ENCODE measurements at regions not wholly inside any gene's neighbourhood (a gene's known extent, or its start where the extent isn't known, plus 50 kb on each side); places are given as distances from the start of the nearest gene placed in this dataset.

- H3K27ac Mint-ChIP-seq = no peak overlapping the region
- POLR2A ChIA-PET = no interaction called here
- CTCF ChIA-PET = interaction anchor here (1.0 to 1.5 kb wide), 2 partner anchors 30 to 326 kb away, joined by 4 read pairs; no protein-coding TSS in a partner anchor
These were observed 231.5 kb upstream of the BTBD3 start for GRCh38 chr20:11686195-11686594.

GRCh38 chr20:11686820-11687543, 230.7 kb upstream of the BTBD3 start:
- H3K27me3 Mint-ChIP-seq (ENCODE audit: low read depth) = peaks cover 39% of the 10 kb centered on the region
- 0 out of 2 replicates have a peak, but pooled peaks have one; percentile 26 for TF ChIP-seq MAX (CRISPR knock-in tag; IDR thresholded peaks at IDR 0.05)
- 0 out of 2 replicates have a peak, but pooled peaks have one; percentile 39 for TF ChIP-seq ZNF263 (CRISPR knock-in tag; IDR thresholded peaks at IDR 0.05; ENCODE audit: low read depth)
- no peak for TF ChIP-seq MLX (CRISPR knock-in tag; IDR thresholded peaks at IDR 0.05)
- peak; percentile 74 for TF ChIP-seq ZNF121 (CRISPR knock-in tag; IDR thresholded peaks at IDR 0.05)
- TF ChIP-seq ETV6 (CRISPR knock-in tag; IDR thresholded peaks at IDR 0.05) = 0 out of 2 replicates have a peak, but pooled peaks have one; percentile 32
- TF ChIP-seq ZNF281 (CRISPR knock-in tag; IDR thresholded peaks at IDR 0.05) = peak; percentile 41; the same call in 1 of the 2 replicates
- no peak for TF ChIP-seq ZNF423 (CRISPR knock-in tag; IDR thresholded peaks at IDR 0.05)
- TF ChIP-seq CREM (CRISPR knock-in tag; IDR thresholded peaks at IDR 0.05) = no peak
- no peak for TF ChIP-seq RELA (CRISPR knock-in tag; IDR thresholded peaks at IDR 0.05; ENCODE audit: borderline replicate concordance)
- H3K36me3 Mint-ChIP-seq = no peaks in the 10 kb centered on the region
- ATAC-seq (peak; percentile 88), DNase-seq (ENCODE audit: low spot score) (peak; percentile 35)
- no peak overlapping the region for H3K27ac Mint-ChIP-seq
- H3K4me1 Mint-ChIP-seq = peaks cover 21% of the 10 kb centered on the region
- H3K4me3 Mint-ChIP-seq = peak overlapping the region; percentile 74
- CTCF ChIA-PET = interaction anchor here (1.0 to 1.5 kb wide), 2 partner anchors 29 to 326 kb away, joined by 4 read pairs; no protein-coding TSS in a partner anchor
- POLR2A ChIA-PET = no interaction called here
- peaks cover 9% of the 10 kb centered on the region; the same call in 1 of the 2 replicates for H3K9me3 Mint-ChIP-seq

More at GRCh38 chr20:11686195-11686594, 231.5 kb upstream of the BTBD3 start:
- H3K4me1 Mint-ChIP-seq = peaks cover 21% of the 10 kb centered on the region
- peaks cover 4% of the 10 kb centered on the region; the same call in 1 of the 2 replicates for H3K9me3 Mint-ChIP-seq
- no peaks in the 10 kb centered on the region for H3K36me3 Mint-ChIP-seq
- no peak for ATAC-seq
- H3K4me3 Mint-ChIP-seq = peak overlapping the region; percentile 74
- DNase-seq (ENCODE audit: low spot score) = no peak
- peaks cover 39% of the 10 kb centered on the region for H3K27me3 Mint-ChIP-seq (ENCODE audit: low read depth)
- no peak for TF ChIP-seq HMGA2 (CRISPR knock-in tag; IDR thresholded peaks at IDR 0.05)
- no peak for TF ChIP-seq E2F5 (CRISPR knock-in tag; IDR thresholded peaks at IDR 0.05)
- TF ChIP-seq TP53 (CRISPR knock-in tag; IDR thresholded peaks at IDR 0.05) = no peak
- TF ChIP-seq ZNF396 (CRISPR knock-in tag; IDR thresholded peaks at IDR 0.05; ENCODE audit: borderline replicate concordance) = no peak

- DNase-seq (ENCODE audit: low spot score) = no peak
- no peak for ATAC-seq
- POLR2A ChIA-PET = no interaction called here
- CTCF ChIA-PET = interaction anchor here (1.0 kb wide), 1 partner anchor 28 kb away, joined by 4 read pairs; no protein-coding TSS in a partner anchor
- H3K9me3 Mint-ChIP-seq = peaks cover 9% of the 10 kb centered on the region
- peak; percentile 58 for TF ChIP-seq GABPB1 (CRISPR knock-in tag; IDR thresholded peaks at IDR 0.05)
- TF ChIP-seq ZNF121 (CRISPR knock-in tag; IDR thresholded peaks at IDR 0.05) = no peak
- TF ChIP-seq SMAD3 (CRISPR knock-in tag; IDR thresholded peaks at IDR 0.05; ENCODE audit: borderline replicate concordance) = no peak
- no peak for TF ChIP-seq ZNF219 (CRISPR knock-in tag; IDR thresholded peaks at IDR 0.05; ENCODE audit: borderline replicate concordance)
- no peak for TF ChIP-seq TEAD1 (CRISPR knock-in tag; IDR thresholded peaks at IDR 0.05)
- peak overlapping the region; percentile 74 for H3K4me3 Mint-ChIP-seq
- peaks cover 39% of the 10 kb centered on the region for H3K27me3 Mint-ChIP-seq (ENCODE audit: low read depth)
- no peak overlapping the region for H3K27ac Mint-ChIP-seq
- no peaks in the 10 kb centered on the region for H3K36me3 Mint-ChIP-seq
- H3K4me1 Mint-ChIP-seq = peaks cover 19% of the 10 kb centered on the region
These were observed 230.0 kb upstream of the BTBD3 start for GRCh38 chr20:11687546-11688292.
